Fibroblast of pulmonary artery (primary cell): ENCODE measurements at regions not wholly inside any gene's neighbourhood (a gene's known extent, or its start where the extent isn't known, plus 50 kb on each side); places are given as distances from the start of the nearest gene placed in this dataset.

Source experiments
- DNase-seq: peaks from one replicate; pipeline ENCODE4 v3.0.0-alpha.2; 2010; ENCODE audit warnings: low read depth
- H3K4me3 ChIP-seq: replicated peaks from 2 replicates; pipeline ENCODE4 v1.5.1; 2011; ENCODE audit warnings: low read depth, mild to moderate bottlenecking, control low read depth, low read length, moderate library complexity
- TF ChIP-seq, protein P1 (sequence below): IDR thresholded peaks from 2 replicates; pipeline ENCODE4 v1.5.1; 2011; ENCODE audit warnings: mild to moderate bottlenecking, control low read depth, low read length, inconsistent platforms; ENCODE audit errors: missing control alignments

DNA sequence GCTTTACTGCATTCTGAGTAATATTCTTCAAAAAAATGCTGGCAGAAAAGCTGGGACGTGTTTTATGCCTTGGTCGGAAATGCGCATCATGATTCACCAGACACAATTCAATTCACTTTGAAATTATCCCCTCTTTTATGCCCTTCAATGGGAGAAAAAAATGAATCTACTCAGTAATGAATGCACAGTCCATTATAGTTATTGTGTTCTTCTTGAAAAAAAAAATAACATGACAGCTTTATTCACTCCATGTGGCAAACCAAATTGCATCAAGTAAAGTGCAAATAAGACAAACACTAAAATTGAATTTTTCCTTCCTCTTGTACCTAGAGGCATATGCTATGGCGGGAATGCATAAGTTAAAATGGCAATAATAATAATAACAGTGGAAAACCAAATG, 159.4 kb upstream of the IFNG-AS1 start:
- H3K4me3 ChIP-seq: no peak overlapping the region
- no peak for DNase-seq
- TF ChIP-seq, protein P1, sequence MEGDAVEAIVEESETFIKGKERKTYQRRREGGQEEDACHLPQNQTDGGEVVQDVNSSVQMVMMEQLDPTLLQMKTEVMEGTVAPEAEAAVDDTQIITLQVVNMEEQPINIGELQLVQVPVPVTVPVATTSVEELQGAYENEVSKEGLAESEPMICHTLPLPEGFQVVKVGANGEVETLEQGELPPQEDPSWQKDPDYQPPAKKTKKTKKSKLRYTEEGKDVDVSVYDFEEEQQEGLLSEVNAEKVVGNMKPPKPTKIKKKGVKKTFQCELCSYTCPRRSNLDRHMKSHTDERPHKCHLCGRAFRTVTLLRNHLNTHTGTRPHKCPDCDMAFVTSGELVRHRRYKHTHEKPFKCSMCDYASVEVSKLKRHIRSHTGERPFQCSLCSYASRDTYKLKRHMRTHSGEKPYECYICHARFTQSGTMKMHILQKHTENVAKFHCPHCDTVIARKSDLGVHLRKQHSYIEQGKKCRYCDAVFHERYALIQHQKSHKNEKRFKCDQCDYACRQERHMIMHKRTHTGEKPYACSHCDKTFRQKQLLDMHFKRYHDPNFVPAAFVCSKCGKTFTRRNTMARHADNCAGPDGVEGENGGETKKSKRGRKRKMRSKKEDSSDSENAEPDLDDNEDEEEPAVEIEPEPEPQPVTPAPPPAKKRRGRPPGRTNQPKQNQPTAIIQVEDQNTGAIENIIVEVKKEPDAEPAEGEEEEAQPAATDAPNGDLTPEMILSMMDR: no peak

DNA sequence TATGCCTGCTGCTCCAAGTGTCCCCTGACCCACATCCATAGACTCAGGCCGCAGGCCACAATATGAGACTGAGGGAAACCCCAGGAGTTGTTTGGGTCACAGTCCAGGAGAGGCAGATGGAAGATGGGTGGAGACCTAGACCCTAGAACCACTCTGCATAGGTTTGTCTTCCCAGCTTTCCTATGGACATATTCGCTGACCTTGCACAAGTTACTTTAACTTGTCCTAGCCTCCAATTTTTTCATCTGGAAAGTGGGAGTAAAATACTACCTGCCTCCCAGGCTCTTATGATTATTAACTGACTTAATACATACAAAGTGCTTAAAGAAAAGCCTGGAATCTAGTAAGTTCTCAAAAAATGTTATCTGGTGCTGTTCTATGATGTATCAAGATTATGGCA, 157.1 kb upstream of the IFNG-AS1 start:
- H3K4me3 ChIP-seq: no peak overlapping the region
- DNase-seq: no peak
- TF ChIP-seq, protein P1: no peak

DNA sequence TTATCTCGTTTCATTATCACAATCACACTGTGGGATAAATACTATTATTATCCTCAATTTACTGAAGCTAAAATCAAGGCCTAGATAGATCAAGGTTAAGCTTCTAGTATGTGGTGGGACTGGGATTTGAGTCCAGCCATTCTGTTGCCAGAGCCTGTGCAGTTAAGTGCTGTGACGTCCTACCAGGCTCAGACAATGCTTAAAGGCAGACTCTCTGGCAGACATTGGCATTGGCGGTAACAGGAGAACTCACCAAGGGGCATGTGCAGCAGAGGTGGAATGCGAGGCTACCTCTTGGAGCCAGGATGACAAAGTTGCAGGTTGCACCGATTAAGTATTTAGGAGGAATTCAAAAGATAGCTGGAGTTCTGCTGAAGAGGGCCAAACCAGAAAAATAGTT, 155.6 kb upstream of the IFNG-AS1 start:
- DNase-seq: no peak
- TF ChIP-seq, protein P1: no peak
- no peak overlapping the region for H3K4me3 ChIP-seq

DNA sequence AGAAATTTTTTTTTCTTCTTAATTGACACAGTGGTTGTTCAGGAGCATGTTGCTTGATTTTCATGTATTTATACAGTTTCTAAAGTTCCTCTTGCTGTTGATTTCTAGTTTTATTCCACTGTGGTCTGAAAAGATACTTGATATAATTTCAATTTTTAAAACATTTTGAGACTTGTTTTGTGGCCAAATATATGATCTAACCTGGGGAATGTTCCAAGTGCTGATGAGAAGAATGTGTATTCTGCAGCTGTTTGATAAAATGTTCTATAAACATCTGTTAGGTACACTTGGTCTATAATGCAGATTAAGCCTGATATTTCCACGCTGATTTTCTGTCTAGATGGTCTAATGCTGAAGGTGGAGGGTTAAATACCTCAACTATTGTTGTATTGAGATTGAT, 151.4 kb upstream of the IFNG-AS1 start:
- DNase-seq: no peak

DNA sequence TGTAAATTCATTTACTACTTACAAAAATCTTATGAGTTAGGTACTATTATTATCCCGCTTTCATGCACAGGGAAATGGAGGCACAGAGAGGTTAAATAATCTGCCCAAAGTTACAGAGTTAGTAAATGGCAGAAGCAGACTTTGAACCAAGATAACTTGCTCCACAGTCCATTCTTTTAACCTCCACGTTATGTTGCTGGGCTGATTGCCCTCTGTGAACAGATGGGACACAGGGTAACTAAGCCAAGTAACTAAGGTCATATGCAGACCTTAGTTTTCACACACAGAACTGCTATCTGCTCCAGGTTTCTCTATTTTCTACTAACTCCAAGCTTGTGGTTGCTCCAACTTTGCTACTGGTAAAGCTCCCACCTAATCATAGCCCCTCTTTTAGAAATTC, 147.1 kb upstream of the IFNG-AS1 start:
- DNase-seq: no peak
- TF ChIP-seq, protein P1: no peak
- H3K4me3 ChIP-seq: no peak overlapping the region

More for the DNA sequence above, 151.4 kb upstream of the IFNG-AS1 start:
- TF ChIP-seq, protein P1: no peak
- H3K4me3 ChIP-seq: no peak overlapping the region

DNA sequence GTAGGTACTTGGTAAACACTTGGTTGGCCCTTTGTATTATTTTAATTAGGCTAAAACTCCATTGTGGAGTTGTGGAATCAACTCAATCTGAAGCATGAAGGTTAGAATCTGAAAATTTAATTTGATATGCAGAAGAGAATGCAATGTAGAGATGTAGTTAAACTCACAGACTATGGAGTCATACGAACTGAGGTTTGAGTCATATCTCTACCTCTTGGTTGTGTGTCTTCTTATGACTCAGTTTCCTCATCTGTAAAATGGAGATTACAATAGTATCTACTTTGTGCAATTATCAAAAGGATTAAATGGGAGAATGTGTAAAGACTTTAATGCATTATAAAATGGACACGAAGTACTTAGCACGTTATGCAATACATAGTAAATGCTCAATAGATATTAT, 146.0 kb upstream of the IFNG-AS1 start:
- DNase-seq: no peak
- TF ChIP-seq, protein P1: no peak
- no peak overlapping the region for H3K4me3 ChIP-seq

DNA sequence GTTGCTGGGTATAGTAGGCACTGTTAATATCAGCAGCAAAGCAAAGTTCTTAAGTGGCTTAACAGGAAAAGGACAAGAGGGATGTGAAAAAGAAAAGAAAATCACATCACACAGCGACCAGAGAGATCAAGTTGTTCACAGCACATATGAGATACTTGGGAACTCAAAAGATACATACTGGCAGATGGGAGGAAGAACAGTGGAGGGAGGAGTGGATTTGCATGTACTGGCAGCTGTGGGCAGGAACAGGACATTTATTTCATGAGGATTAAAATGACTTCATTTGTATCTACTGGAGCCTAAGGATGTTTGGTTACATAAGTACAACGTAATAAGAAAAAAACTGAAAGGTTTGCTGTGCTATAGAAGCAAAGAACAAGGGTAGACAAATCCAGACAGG, 136.5 kb upstream of the IFNG-AS1 start:
- H3K4me3 ChIP-seq: no peak overlapping the region
- TF ChIP-seq, protein P1: no peak
- no peak for DNase-seq
